ENCODE measurements at regions not wholly inside any gene's neighbourhood (a gene's known extent, or its start where the extent isn't known, plus 50 kb on each side); places are given as distances from the start of the nearest gene placed in this dataset.

GRCh38 chr4:159451006-159451405 lies 348.1 kb downstream of the RAPGEF2 start:
- no peak for DNase-seq (ENCODE audit: low spot score)
- Mint-ChIP-seq H3K27me3 (ENCODE audit: low read depth) (peaks cover 4% of the 10 kb centered on the region), H3K27ac (no peak overlapping the region), H3K4me1 (ENCODE audit: low read depth) (no peaks in the 10 kb centered on the region), H3K4me3 (ENCODE audit: low read depth) (no peak overlapping the region), H3K36me3 (ENCODE audit: low read depth) (no peaks in the 10 kb centered on the region), H3K9me3 (no peaks in the 10 kb centered on the region)
- intact Hi-C loops (cut with micrococcal nuclease), result no loop called here

GRCh38 chr4:159455675-159456237 lies 352.9 kb downstream of the RAPGEF2 start:
- no peaks in the 10 kb centered on the region for H3K27me3 Mint-ChIP-seq (ENCODE audit: low read depth)
- no peaks in the 10 kb centered on the region for H3K9me3 Mint-ChIP-seq
- intact Hi-C loops (cut with micrococcal nuclease), result no loop called here
- H3K4me3 Mint-ChIP-seq (ENCODE audit: low read depth), result no peak overlapping the region
- no peaks in the 10 kb centered on the region for H3K4me1 Mint-ChIP-seq (ENCODE audit: low read depth)
- no peak for DNase-seq (ENCODE audit: low spot score)
- no peak overlapping the region for H3K27ac Mint-ChIP-seq
- no peaks in the 10 kb centered on the region for H3K36me3 Mint-ChIP-seq (ENCODE audit: low read depth)

- no peak overlapping the region for H3K27ac Mint-ChIP-seq
- peaks cover 15% of the 10 kb centered on the region for H3K9me3 Mint-ChIP-seq
- no peak overlapping the region for H3K4me3 Mint-ChIP-seq (ENCODE audit: low read depth)
- no peaks in the 10 kb centered on the region for H3K27me3 Mint-ChIP-seq (ENCODE audit: low read depth)
- intact Hi-C loops (cut with micrococcal nuclease), result no loop called here
- DNase-seq (ENCODE audit: low spot score), result no peak
- H3K36me3 Mint-ChIP-seq (ENCODE audit: low read depth), result no peaks in the 10 kb centered on the region
- H3K4me1 Mint-ChIP-seq (ENCODE audit: low read depth), result no peaks in the 10 kb centered on the region
Observed at GRCh38 chr4:159460371-159460770, 357.5 kb downstream of the RAPGEF2 start.

- no peak for DNase-seq (ENCODE audit: low spot score)
- H3K4me1 Mint-ChIP-seq (ENCODE audit: low read depth), result no peaks in the 10 kb centered on the region
- H3K27ac Mint-ChIP-seq, result no peak overlapping the region
- H3K9me3 Mint-ChIP-seq, result peaks cover 15% of the 10 kb centered on the region
- no peak overlapping the region for H3K4me3 Mint-ChIP-seq (ENCODE audit: low read depth)
- no peaks in the 10 kb centered on the region for H3K36me3 Mint-ChIP-seq (ENCODE audit: low read depth)
- intact Hi-C loops (cut with micrococcal nuclease), result no loop called here
- no peaks in the 10 kb centered on the region for H3K27me3 Mint-ChIP-seq (ENCODE audit: low read depth)
Observed at GRCh38 chr4:159463235-159463634, 360.4 kb downstream of the RAPGEF2 start.

- H3K4me1 Mint-ChIP-seq (ENCODE audit: low read depth), result no peaks in the 10 kb centered on the region
- intact Hi-C loops (cut with micrococcal nuclease), result no loop called here
- no peak overlapping the region for H3K4me3 Mint-ChIP-seq (ENCODE audit: low read depth)
- no peak for DNase-seq (ENCODE audit: low spot score)
- H3K27ac Mint-ChIP-seq, result no peak overlapping the region
- H3K27me3 Mint-ChIP-seq (ENCODE audit: low read depth), result no peaks in the 10 kb centered on the region
- no peaks in the 10 kb centered on the region for H3K36me3 Mint-ChIP-seq (ENCODE audit: low read depth)
- peaks cover 15% of the 10 kb centered on the region for H3K9me3 Mint-ChIP-seq
Observed at GRCh38 chr4:159464302-159464701, 361.4 kb downstream of the RAPGEF2 start.

GRCh38 chr4:159476886-159477285 lies 374.0 kb downstream of the RAPGEF2 start:
- Mint-ChIP-seq H3K27ac (no peak overlapping the region), H3K36me3 (ENCODE audit: low read depth) (no peaks in the 10 kb centered on the region), H3K9me3 (no peaks in the 10 kb centered on the region), H3K4me1 (ENCODE audit: low read depth) (no peaks in the 10 kb centered on the region), H3K27me3 (ENCODE audit: low read depth) (no peaks in the 10 kb centered on the region), H3K4me3 (ENCODE audit: low read depth) (no peak overlapping the region)
- intact Hi-C loops (cut with micrococcal nuclease), result no loop called here
- no peak for DNase-seq (ENCODE audit: low spot score)

- Mint-ChIP-seq H3K4me3 (ENCODE audit: low read depth) (no peak overlapping the region), H3K36me3 (ENCODE audit: low read depth) (no peaks in the 10 kb centered on the region), H3K27ac (no peak overlapping the region), H3K4me1 (ENCODE audit: low read depth) (no peaks in the 10 kb centered on the region), H3K27me3 (ENCODE audit: low read depth) (no peaks in the 10 kb centered on the region), H3K9me3 (no peaks in the 10 kb centered on the region)
- DNase-seq (ENCODE audit: low spot score), result no peak
- intact Hi-C loops (cut with micrococcal nuclease), result loop anchor here (10.0 kb wide), 1 partner anchor 464 kb away; no protein-coding TSS in a partner anchor
Observed at GRCh38 chr4:159480826-159481225, 377.9 kb downstream of the RAPGEF2 start.

- intact Hi-C loops (cut with micrococcal nuclease), result loop anchor here (10.0 kb wide), 1 partner anchor 463 kb away; no protein-coding TSS in a partner anchor
- H3K9me3 Mint-ChIP-seq, result no peaks in the 10 kb centered on the region
- no peak overlapping the region for H3K27ac Mint-ChIP-seq
- no peak for DNase-seq (ENCODE audit: low spot score)
- H3K27me3 Mint-ChIP-seq (ENCODE audit: low read depth), result no peaks in the 10 kb centered on the region
- no peaks in the 10 kb centered on the region for H3K36me3 Mint-ChIP-seq (ENCODE audit: low read depth)
- H3K4me1 Mint-ChIP-seq (ENCODE audit: low read depth), result no peaks in the 10 kb centered on the region
- H3K4me3 Mint-ChIP-seq (ENCODE audit: low read depth), result no peak overlapping the region
Observed at GRCh38 chr4:159481936-159482335, 379.1 kb downstream of the RAPGEF2 start.

- DNase-seq (ENCODE audit: low spot score), result no peak
- intact Hi-C loops (cut with micrococcal nuclease), result loop anchor here (10.0 kb wide), 1 partner anchor 462 kb away; no protein-coding TSS in a partner anchor
- Mint-ChIP-seq H3K9me3 (no peaks in the 10 kb centered on the region), H3K4me3 (ENCODE audit: low read depth) (no peak overlapping the region), H3K36me3 (ENCODE audit: low read depth) (no peaks in the 10 kb centered on the region), H3K27ac (no peak overlapping the region), H3K4me1 (ENCODE audit: low read depth) (no peaks in the 10 kb centered on the region), H3K27me3 (ENCODE audit: low read depth) (peaks cover 3% of the 10 kb centered on the region)
Observed at GRCh38 chr4:159483110-159483781, 380.4 kb downstream of the RAPGEF2 start.

- Mint-ChIP-seq H3K36me3 (ENCODE audit: low read depth) (no peaks in the 10 kb centered on the region), H3K27ac (no peak overlapping the region), H3K4me1 (ENCODE audit: low read depth) (no peaks in the 10 kb centered on the region), H3K4me3 (ENCODE audit: low read depth) (no peak overlapping the region), H3K27me3 (ENCODE audit: low read depth) (peaks cover 3% of the 10 kb centered on the region), H3K9me3 (no peaks in the 10 kb centered on the region)
- intact Hi-C loops (cut with micrococcal nuclease), result loop anchor here (10.0 kb wide), 1 partner anchor 461 kb away; no protein-coding TSS in a partner anchor
- no peak for DNase-seq (ENCODE audit: low spot score)
Observed at GRCh38 chr4:159483782-159484741, 381.2 kb downstream of the RAPGEF2 start.

GRCh38 chr4:159484864-159485263 lies 382.0 kb downstream of the RAPGEF2 start:
- Mint-ChIP-seq H3K27ac (no peak overlapping the region), H3K27me3 (ENCODE audit: low read depth) (peaks cover 3% of the 10 kb centered on the region), H3K36me3 (ENCODE audit: low read depth) (no peaks in the 10 kb centered on the region), H3K4me1 (ENCODE audit: low read depth) (no peaks in the 10 kb centered on the region), H3K4me3 (ENCODE audit: low read depth) (no peak overlapping the region), H3K9me3 (no peaks in the 10 kb centered on the region)
- intact Hi-C loops (cut with micrococcal nuclease), result loop anchor here (10.0 kb wide), 1 partner anchor 460 kb away; no protein-coding TSS in a partner anchor
- DNase-seq (ENCODE audit: low spot score), result no peak

GRCh38 chr4:159487284-159487747 lies 384.4 kb downstream of the RAPGEF2 start:
- H3K4me1 Mint-ChIP-seq (ENCODE audit: low read depth), result no peaks in the 10 kb centered on the region
- intact Hi-C loops (cut with micrococcal nuclease), result loop anchor here (10.0 kb wide), 1 partner anchor 457 kb away; no protein-coding TSS in a partner anchor
- H3K27ac Mint-ChIP-seq, result no peak overlapping the region
- no peaks in the 10 kb centered on the region for H3K36me3 Mint-ChIP-seq (ENCODE audit: low read depth)
- no peaks in the 10 kb centered on the region for H3K9me3 Mint-ChIP-seq
- H3K27me3 Mint-ChIP-seq (ENCODE audit: low read depth), result peaks cover 3% of the 10 kb centered on the region
- no peak overlapping the region for H3K4me3 Mint-ChIP-seq (ENCODE audit: low read depth)
- DNase-seq (ENCODE audit: low spot score), result peak; percentile 9

Data from activated T-helper 2 cell treated with anti-CD3 and anti-CD28 coated beads, Interferon-gamma antibody, Interleukin-2, Interleukin-4, amounts not matched to agents 10 μg/mL and 5 μg/mL and 100 μg/mL, durations not matched to agents 14 hours and 24 hours and 36 hours (primary cell).